ENCODE measurements at regions not wholly inside any gene's neighbourhood (a gene's known extent, or its start where the extent isn't known, plus 50 kb on each side); places are given as distances from the start of the nearest gene placed in this dataset.
"Not testable (repeated sequence)": the region's sequence is repeated elsewhere in the genome, so short reads cannot be mapped to it uniquely, and the experiment has no call there.

GRCh38 chr2:89960570-89960969 is 1269.1 kb downstream of the RPIA start:
- not testable (repeated sequence) for DNase-seq (ENCODE audit: low spot score)

DNA sequence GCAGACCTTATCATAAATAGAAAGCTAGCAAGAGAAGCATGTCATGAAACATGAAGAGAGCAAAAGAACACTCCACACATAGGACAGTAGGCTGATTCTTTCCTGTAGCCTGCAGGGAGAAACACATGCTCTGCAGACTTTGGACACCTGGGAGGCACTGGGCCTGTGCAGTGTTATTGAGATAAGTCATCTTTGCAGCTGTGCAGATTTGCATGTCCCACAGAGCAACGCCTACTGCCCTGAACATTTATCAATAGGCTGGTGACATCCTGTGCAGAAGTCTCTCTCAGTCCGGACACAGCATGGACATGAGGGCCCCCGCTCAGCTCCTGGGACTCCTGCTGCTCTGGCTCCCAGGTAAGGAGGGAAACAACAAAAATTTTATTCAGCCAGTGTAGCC is 1277.1 kb downstream of the RPIA start:
- DNase-seq (ENCODE audit: low spot score), result not testable (repeated sequence)

- DNase-seq (ENCODE audit: low spot score), result not testable (repeated sequence)
These were observed 1277.7 kb downstream of the RPIA start for GRCh38 chr2:89969190-89969589.

- peak; percentile 20 for DNase-seq (ENCODE audit: low spot score)
These were observed 1282.4 kb downstream of the RPIA start for GRCh38 chr2:89973849-89974248.

GRCh38 chr2:89979826-89980537 is 1288.5 kb downstream of the RPIA start:
- DNase-seq (ENCODE audit: low spot score), result not testable (repeated sequence)

DNA sequence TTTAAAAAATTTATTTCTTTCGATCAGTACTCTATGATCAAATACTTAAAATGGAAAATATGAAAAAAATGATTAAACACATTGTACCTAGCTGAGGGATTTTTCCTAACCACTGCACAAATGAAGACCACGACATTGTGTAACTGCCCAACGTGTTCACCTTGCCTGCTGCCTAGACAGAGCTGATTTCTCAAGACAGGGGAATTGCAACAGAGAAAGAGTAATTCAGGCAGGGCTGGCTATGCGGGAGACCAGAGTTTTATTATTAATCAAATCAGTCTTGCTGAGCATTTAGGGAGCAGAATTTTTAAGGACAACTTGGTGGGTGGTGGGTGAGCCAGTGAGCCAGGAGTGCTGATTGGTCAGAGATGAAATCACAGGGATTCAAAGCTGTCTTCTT is 1290.8 kb downstream of the RPIA start:
- not testable (repeated sequence) for DNase-seq (ENCODE audit: low spot score)

- DNase-seq (ENCODE audit: low spot score), result not testable (repeated sequence)
These were observed 1294.2 kb downstream of the RPIA start for GRCh38 chr2:89985650-89986049.

GRCh38 chr2:89986532-89986931 is 1295.1 kb downstream of the RPIA start:
- DNase-seq (ENCODE audit: low spot score), result not testable (repeated sequence)

DNA sequence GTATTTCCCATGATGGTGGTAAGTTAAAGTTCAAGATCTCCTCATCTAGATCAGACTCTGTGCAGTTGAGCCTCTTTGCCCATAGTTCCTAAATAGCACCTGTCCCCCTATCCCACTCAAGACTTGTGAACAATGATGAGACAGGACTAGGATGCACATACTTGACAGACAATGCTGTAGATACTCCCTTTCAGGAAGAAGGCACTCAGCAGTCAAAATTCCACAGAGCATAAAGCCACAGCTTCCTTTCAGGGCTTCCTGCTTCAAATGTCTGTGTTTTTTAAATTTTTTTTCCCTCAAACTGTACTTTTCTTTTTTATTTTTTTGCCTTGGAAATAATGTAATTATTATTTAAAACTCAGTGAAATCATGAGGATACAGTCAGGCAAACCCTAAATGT is 1305.3 kb downstream of the RPIA start:
- not testable (repeated sequence) for DNase-seq (ENCODE audit: low spot score)

GRCh38 chr2:90004553-90004952 is 1313.1 kb downstream of the RPIA start:
- not testable (repeated sequence) for DNase-seq (ENCODE audit: low spot score)

- not testable (repeated sequence) for DNase-seq (ENCODE audit: low spot score)
These were observed 1319.1 kb downstream of the RPIA start for GRCh38 chr2:90010442-90011100.

DNA sequence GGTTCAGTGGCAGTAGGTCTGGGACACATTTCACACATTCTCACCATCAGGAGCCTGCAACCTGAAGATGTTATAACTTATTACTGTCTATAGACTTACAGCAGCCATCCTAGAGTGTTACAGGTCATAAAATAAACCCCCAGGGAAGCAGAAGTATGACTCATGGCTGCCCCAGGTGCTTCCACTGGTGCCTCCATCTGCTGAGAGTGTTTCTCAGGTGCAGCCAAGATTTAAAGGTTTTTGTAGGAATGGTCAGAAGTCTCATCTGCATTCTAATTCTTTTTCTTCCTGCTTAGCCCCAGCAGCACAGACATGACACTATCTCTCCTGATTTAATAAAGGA is 1319.6 kb downstream of the RPIA start:
- not testable (repeated sequence) for DNase-seq (ENCODE audit: low spot score)

DNA sequence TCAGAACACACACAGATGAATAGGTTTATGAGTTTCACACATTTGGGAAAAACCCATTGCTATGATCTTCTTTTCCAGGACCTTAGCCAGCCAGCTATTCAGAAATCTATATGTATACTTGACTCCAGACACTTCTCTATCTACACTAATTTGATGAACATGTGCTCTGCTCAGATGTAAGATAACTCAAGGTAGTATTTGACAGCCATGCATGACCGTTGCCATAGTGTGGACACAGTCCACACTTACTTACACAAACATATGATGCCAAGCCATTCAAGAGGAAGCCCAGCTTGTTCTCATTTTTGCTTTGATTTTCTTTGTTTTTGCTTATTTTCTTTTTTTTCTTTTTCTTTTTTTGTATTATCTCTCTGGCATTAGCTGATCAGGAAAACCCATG is 1328.4 kb downstream of the RPIA start:
- not testable (repeated sequence) for DNase-seq (ENCODE audit: low spot score)

- DNase-seq (ENCODE audit: low spot score), result not testable (repeated sequence)
These were observed 1329.8 kb downstream of the RPIA start for GRCh38 chr2:90021234-90021633.

DNA sequence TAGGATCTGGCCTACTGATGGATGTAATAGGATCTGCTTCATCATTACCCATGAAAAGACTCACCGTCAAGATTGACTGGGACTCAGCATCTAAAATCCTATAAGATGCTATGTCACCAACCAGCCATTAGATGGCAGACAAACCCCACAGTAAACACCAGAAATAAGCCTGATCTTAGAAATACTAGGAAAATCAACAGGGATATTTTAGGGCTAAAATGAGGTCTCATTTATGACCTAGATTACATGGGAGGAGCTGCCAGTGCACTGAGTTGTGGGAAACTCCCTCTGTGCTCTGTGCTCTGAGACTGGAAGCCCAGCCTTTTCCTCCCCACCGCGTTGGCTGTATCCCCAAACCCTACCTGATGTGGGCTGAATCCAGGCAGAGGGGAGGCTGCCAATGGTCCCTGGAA is 1335.8 kb downstream of the RPIA start:
- DNase-seq (ENCODE audit: low spot score), result not testable (repeated sequence)

- DNase-seq (ENCODE audit: low spot score), result not testable (repeated sequence)
These were observed 1337.1 kb downstream of the RPIA start for GRCh38 chr2:90028381-90029079.

DNA sequence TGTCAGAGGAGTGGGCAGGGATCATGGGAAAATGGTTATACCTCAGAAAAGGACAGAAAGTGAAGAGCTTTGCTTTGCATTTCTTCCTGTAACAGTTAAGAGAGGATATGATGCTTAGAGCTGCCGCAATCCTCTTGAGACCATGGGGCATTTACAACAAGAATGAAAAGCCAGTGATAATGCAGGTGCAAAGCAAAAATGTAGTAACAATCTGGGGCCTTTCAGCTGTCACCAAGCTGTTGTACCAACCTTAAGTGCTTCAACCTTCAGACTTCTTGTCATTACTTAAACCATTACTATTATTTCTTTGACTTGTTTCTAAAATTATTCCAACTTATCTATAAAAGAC is 1337.6 kb downstream of the RPIA start:
- not testable (repeated sequence) for DNase-seq (ENCODE audit: low spot score)

GRCh38 chr2:90032269-90032668 is 1340.8 kb downstream of the RPIA start:
- DNase-seq (ENCODE audit: low spot score), result not testable (repeated sequence)

- DNase-seq (ENCODE audit: low spot score), result not testable (repeated sequence)
These were observed 1344.9 kb downstream of the RPIA start for GRCh38 chr2:90036335-90036734.

GRCh38 chr2:90039093-90039492 is 1347.6 kb downstream of the RPIA start:
- DNase-seq (ENCODE audit: low spot score), result not testable (repeated sequence)

DNA sequence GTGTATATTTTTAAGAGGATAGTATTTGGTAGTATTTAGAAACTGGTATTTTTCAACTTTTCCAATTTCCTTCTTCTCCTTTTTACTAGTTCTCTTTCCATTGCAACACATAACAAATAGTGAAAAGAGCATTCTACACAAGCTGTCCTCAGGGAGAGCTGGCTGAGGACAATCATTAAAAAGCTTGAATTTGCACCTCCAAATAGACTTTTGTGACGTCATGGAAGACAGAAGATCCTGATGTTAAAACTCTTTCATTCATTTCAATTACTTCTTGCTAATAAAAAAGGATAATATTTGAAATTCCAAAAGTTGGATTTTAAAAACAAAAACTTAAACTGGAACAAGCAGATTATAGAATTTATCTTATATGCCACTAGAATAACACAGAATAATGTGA is 1356.3 kb downstream of the RPIA start:
- DNase-seq (ENCODE audit: low spot score), result not testable (repeated sequence)

GRCh38 chr2:90052113-90052631 is 1360.7 kb downstream of the RPIA start:
- DNase-seq (ENCODE audit: low spot score), result not testable (repeated sequence)
